ENCODE measurements at regions not wholly inside any gene's neighbourhood (a gene's known extent, or its start where the extent isn't known, plus 50 kb on each side); places are given as distances from the start of the nearest gene placed in this dataset.

GRCh38 chr2:228738671-228739380 is 532.3 kb downstream of the PID1 start:
- TF ChIP-seq CTCF (IDR thresholded peaks at IDR 0.05; ENCODE audit: low read length) = no peak
- no peak for TF ChIP-seq EZH2 (IDR thresholded peaks at IDR 0.05; ENCODE audit: borderline replicate concordance, low read length)
